Esophagus muscularis mucosa (tissue), 4 donors: ENCODE measurements at regions not wholly inside any gene's neighbourhood (a gene's known extent, or its start where the extent isn't known, plus 50 kb on each side); places are given as distances from the start of the nearest gene placed in this dataset.

Source experiments
- DNase-seq: peaks from one replicate; pipeline ENCODE4 v3.0.0-alpha.2; 2017; ENCODE audit errors: extremely low spot score
- H3K27ac ChIP-seq, 4 donors: fragments of 200-600 bp; sonication (generic); replicated peaks in 1 of 4; 1 replicate in 3 of 4; 2 replicates in 1 of 4; pipeline ENCODE4 v1.5.1; 2016 to 2019; ENCODE audit warnings: mild to moderate bottlenecking in 1 of 4
- H3K27me3 ChIP-seq, 4 donors: fragments of 200-600 bp; sonication (generic); one replicate each; pipeline versions ENCODE4 v1.5.1 to v1.6.0; 2016 to 2019
- H3K36me3 ChIP-seq, 4 donors: fragments of 200-600 bp; sonication (generic); one replicate each; pipeline ENCODE4 v1.5.1; 2016 to 2019
- H3K4me1 ChIP-seq, 4 donors: fragments of 200-600 bp; sonication (generic); one replicate each; pipeline ENCODE4 v1.5.1; 2016 to 2019
- H3K4me3 ChIP-seq, 4 donors: fragments of 200-600 bp; sonication (generic); 1 replicate in 2 of 4; 2 replicates in 2 of 4; pipeline ENCODE4 v1.5.1; 2016 to 2019; ENCODE audit warnings: mild to moderate bottlenecking in 4 of 4, moderate library complexity in 1 of 4
- H3K9me3 ChIP-seq, 4 donors: fragments of 200-600 bp; sonication (generic); 1 replicate in 3 of 4; 2 replicates in 1 of 4; pipeline ENCODE4 v1.5.1; 2016 to 2019
- EP300 ChIP-seq: sonication (generic); formaldehyde crosslinking; IDR thresholded peaks from one replicate; pipeline ENCODE4 v1.6.1; 2017; ENCODE audit warnings: antibody characterized with exemption
- POLR2A ChIP-seq: fragments of 450-650 bp; IDR thresholded peaks from one replicate; pipeline ENCODE4 v1.6.1; 2017; ENCODE audit warnings: antibody characterized with exemption, moderate library complexity, mild to moderate bottlenecking, low read depth
- POLR2AphosphoS5 ChIP-seq, 2 donors: sonication (generic); formaldehyde crosslinking; IDR thresholded peaks; one replicate each; pipeline ENCODE4 v1.6.1; 2017; ENCODE audit warnings: antibody characterized with exemption in 2 of 2
- WGBS: methylation state at CpG from one replicate; pipeline ENCODE4 v1.1.5; 2018; 5-methylcytosine and 5-hydroxymethylcytosine counted together
- intact Hi-C: fragments of 100-400 bp; cut with DNase I; formaldehyde crosslinking; loops from one replicate; pipeline ENCODE4 v1.15.1; 2023
- TF ChIP-seq, protein P1 (sequence below), 3 experiments: fragments of 200-600 bp in 2 of 3; fragments of 450-650 bp in 1 of 3; sonication (generic) in 2 of 3; IDR thresholded peaks; one replicate each; pipeline ENCODE4 v1.5.1; 2017 to 2019; ENCODE audit warnings: antibody characterized with exemption in 3 of 3, mild to moderate bottlenecking in 2 of 3, moderate library complexity in 1 of 3

GRCh38 chr5:142405814-142406395, 81.1 kb upstream of the SPRY4 start:
- no peak overlapping the region for H3K4me3 ChIP-seq
- DNase-seq = no peak
- TF ChIP-seq EP300 (no peak), POLR2A (no peak), POLR2AphosphoS5 (IDR thresholded peaks at IDR 0.05) (no peak)
- TF ChIP-seq, protein P1, sequence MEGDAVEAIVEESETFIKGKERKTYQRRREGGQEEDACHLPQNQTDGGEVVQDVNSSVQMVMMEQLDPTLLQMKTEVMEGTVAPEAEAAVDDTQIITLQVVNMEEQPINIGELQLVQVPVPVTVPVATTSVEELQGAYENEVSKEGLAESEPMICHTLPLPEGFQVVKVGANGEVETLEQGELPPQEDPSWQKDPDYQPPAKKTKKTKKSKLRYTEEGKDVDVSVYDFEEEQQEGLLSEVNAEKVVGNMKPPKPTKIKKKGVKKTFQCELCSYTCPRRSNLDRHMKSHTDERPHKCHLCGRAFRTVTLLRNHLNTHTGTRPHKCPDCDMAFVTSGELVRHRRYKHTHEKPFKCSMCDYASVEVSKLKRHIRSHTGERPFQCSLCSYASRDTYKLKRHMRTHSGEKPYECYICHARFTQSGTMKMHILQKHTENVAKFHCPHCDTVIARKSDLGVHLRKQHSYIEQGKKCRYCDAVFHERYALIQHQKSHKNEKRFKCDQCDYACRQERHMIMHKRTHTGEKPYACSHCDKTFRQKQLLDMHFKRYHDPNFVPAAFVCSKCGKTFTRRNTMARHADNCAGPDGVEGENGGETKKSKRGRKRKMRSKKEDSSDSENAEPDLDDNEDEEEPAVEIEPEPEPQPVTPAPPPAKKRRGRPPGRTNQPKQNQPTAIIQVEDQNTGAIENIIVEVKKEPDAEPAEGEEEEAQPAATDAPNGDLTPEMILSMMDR (IDR thresholded peaks at IDR 0.05) = no peak
- H3K9me3 ChIP-seq = no peaks in the 10 kb centered on the region
- peaks cover 0 to 30% (median 24%) of the 10 kb centered on the region in 4 donors for H3K4me1 ChIP-seq
- H3K27ac ChIP-seq = peak overlapping the region in 2 of 4 donors; percentile 34 to 81
- 84% methylated on average over 6 of the region's 6 CpGs for whole genome bisulfite sequencing
- H3K36me3 ChIP-seq = no peaks in the 10 kb centered on the region
- no peaks in the 10 kb centered on the region for H3K27me3 ChIP-seq
- intact Hi-C loops = no loop called here

DNA sequence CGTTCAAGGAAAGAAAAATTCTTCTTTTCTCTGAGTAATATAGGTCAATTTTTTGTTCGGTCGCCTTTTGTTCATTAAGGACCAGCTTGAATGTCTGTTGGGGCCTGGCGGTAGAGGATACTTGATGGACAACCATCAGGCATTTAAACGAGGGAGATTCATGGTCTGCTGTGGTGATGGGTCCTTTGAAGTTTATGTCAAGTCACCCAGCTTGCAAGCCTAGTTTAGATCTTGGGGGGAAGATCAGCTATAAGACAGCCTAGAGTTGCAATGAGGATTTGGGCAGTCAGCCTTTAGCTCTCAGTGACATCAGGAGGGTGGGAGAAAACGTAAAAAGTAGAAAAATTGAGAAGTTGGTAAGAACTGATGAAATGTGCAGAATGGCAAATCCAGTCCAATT, 80.2 kb upstream of the SPRY4 start:
- H3K27me3 ChIP-seq = no peaks in the 10 kb centered on the region
- H3K36me3 ChIP-seq = no peaks in the 10 kb centered on the region
- no peaks in the 10 kb centered on the region for H3K9me3 ChIP-seq
- TF ChIP-seq POLR2A (no peak), EP300 (no peak), POLR2AphosphoS5 (IDR thresholded peaks at IDR 0.05) (no peak)
- TF ChIP-seq, protein P1 (IDR thresholded peaks at IDR 0.05) = no peak
- no peak for DNase-seq
- 76% methylated on average over 6 of the region's 6 CpGs for WGBS
- peak overlapping the region; percentile 76 to 83 (median 81) for H3K27ac ChIP-seq
- H3K4me1 ChIP-seq = peaks cover 0 to 30% (median 24%) of the 10 kb centered on the region in 4 donors
- H3K4me3 ChIP-seq = no peak overlapping the region
- intact Hi-C loops = no loop called here

DNA sequence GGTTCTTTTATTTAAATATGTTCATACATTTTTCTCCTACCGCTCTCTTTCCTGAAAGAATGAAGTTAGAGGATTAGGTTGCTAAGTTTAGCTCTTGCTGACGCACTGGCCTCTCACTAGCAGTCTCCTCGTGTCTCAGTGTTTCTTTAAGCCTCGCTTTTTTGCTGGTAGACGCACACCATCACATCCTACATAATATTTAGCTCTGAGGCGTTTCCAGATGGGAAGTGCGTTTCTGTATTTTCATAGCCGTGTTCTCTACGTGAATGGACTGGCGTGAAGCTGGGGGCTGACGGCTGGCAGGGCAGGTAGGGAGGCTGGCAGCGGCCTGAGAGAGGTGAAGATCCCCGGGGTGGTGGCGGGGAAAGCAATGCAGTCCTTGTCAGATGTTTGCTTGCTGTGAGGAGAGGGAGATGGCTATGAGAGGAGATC, 79.2 kb upstream of the SPRY4 start:
- intact Hi-C loops = no loop called here
- Histone ChIP-seq H3K4me3 (peak overlapping the region in 2 of 4 donors; percentile 11 to 21), H3K36me3 (no peaks in the 10 kb centered on the region), H3K9me3 (no peaks in the 10 kb centered on the region), H3K27ac (peak overlapping the region; percentile 76 to 83 (median 81)), H3K27me3 (no peaks in the 10 kb centered on the region), H3K4me1 (peaks cover 0 to 30% (median 24%) of the 10 kb centered on the region in 4 donors)
- DNase-seq = no peak
- 35% methylated on average over 14 of the region's 14 CpGs for WGBS
- TF ChIP-seq POLR2A (no peak), POLR2AphosphoS5 (IDR thresholded peaks at IDR 0.05) (peak; percentile 59 to 67)
- TF ChIP-seq, protein P1 (IDR thresholded peaks at IDR 0.05) = no peak

- H3K4me3 ChIP-seq = peak overlapping the region in 2 of 4 donors; percentile 11 to 21
- TF ChIP-seq POLR2A (no peak), POLR2AphosphoS5 (IDR thresholded peaks at IDR 0.05) (no peak)
- TF ChIP-seq, protein P1 (IDR thresholded peaks at IDR 0.05) = no peak
- intact Hi-C loops = no loop called here
- H3K36me3 ChIP-seq = no peaks in the 10 kb centered on the region
- H3K27me3 ChIP-seq = no peaks in the 10 kb centered on the region
- H3K4me1 ChIP-seq = peaks cover 0 to 30% (median 24%) of the 10 kb centered on the region in 4 donors
- 69% methylated on average over 7 of the region's 7 CpGs for WGBS
- peak overlapping the region; percentile 76 to 83 (median 81) for H3K27ac ChIP-seq
- no peaks in the 10 kb centered on the region for H3K9me3 ChIP-seq
- no peak for DNase-seq
Measured at GRCh38 chr5:142403583-142403982, 78.8 kb upstream of the SPRY4 start.
